Breast epithelium (tissue), 4 donors: ENCODE measurements at regions not wholly inside any gene's neighbourhood (a gene's known extent, or its start where the extent isn't known, plus 50 kb on each side); places are given as distances from the start of the nearest gene placed in this dataset.

Experiments
- DNase-seq, 2 donors: peaks; one replicate each; pipeline ENCODE4 v3.0.0-alpha.2; 2019; ENCODE audit warnings: low spot score in 2 of 2
- H3K27ac ChIP-seq, 2 donors: fragments of 200-600 bp; sonication (generic) in 1 of 2; one replicate each; pipeline ENCODE4 v1.5.1; 2016 to 2019; ENCODE audit warnings: mild to moderate bottlenecking in 1 of 2
- H3K27me3 ChIP-seq, 2 donors: fragments of 200-600 bp; sonication (generic) in 1 of 2; one replicate each; pipeline versions ENCODE4 v1.5.1 to v1.6.0; 2017 to 2019; ENCODE audit warnings: control low read depth in 1 of 2, mild to moderate bottlenecking in 1 of 2
- H3K36me3 ChIP-seq: fragments of 200-600 bp; one replicate; pipeline ENCODE4 v1.5.1; 2019
- H3K4me1 ChIP-seq, 2 donors: fragments of 200-600 bp; sonication (generic); one replicate each; pipeline ENCODE4 v1.5.1; 2016 to 2019; ENCODE audit warnings: control low read depth in 1 of 2
- H3K4me3 ChIP-seq, 3 donors: fragments of 200-600 bp; sonication (generic); 1 replicate in 2 of 3; 2 replicates in 1 of 3; pipeline ENCODE4 v1.5.1; 2016 to 2019; ENCODE audit warnings: mild to moderate bottlenecking in 3 of 3, moderate library complexity in 2 of 3
- H3K9me3 ChIP-seq, 2 donors: fragments of 200-600 bp; sonication (generic) in 1 of 2; one replicate each; pipeline ENCODE4 v1.5.1; 2016 to 2019; ENCODE audit warnings: control low read depth in 1 of 2
- CTCF ChIP-seq, 3 donors: fragments of 450-650 bp; IDR thresholded peaks; one replicate each; pipeline ENCODE4 v1.5.1; 2016 to 2017; ENCODE audit warnings: antibody characterized with exemption in 3 of 3, mild to moderate bottlenecking in 3 of 3, moderate library complexity in 3 of 3
- POLR2A ChIP-seq: fragments of 450-650 bp; IDR thresholded peaks from one replicate; pipeline ENCODE4 v1.6.1; 2016; ENCODE audit warnings: antibody characterized with exemption, mild to moderate bottlenecking, moderate library complexity
- POLR2AphosphoS5 ChIP-seq, 3 donors: sonication (generic); formaldehyde crosslinking; IDR thresholded peaks; one replicate each; pipeline ENCODE4 v1.6.1; 2017; ENCODE audit warnings: antibody characterized with exemption in 3 of 3
- intact Hi-C: fragments of 100-400 bp; cut with DNase I; formaldehyde crosslinking; loops from one replicate; pipeline ENCODE4 v1.15.1; 2023; ENCODE audit warnings: low total_unique reads

- Histone ChIP-seq H3K27me3 (peaks cover 0 to 14% of the 10 kb centered on the region in 2 donors), H3K36me3 (no peaks in the 10 kb centered on the region)
- intact Hi-C loops: no loop called here
Measured at GRCh38 chr14:95609398-95609990, 74.6 kb downstream of the GLRX5 start.

GRCh38 chr14:95611293-95611880, 74.8 kb upstream of the TCL1B start:
- Histone ChIP-seq H3K9me3 (no peaks in the 10 kb centered on the region), H3K27me3 (peaks cover 0 to 12% of the 10 kb centered on the region in 2 donors), H3K27ac (no peak overlapping the region), H3K4me1 (no peaks in the 10 kb centered on the region), H3K36me3 (no peaks in the 10 kb centered on the region), H3K4me3 (no peak overlapping the region)
- intact Hi-C loops: no loop called here
- peak in 1 of 2 donors; percentile 20 for DNase-seq
- TF ChIP-seq POLR2AphosphoS5 (IDR thresholded peaks at IDR 0.05) (no peak), CTCF (IDR thresholded peaks at IDR 0.05) (no peak), POLR2A (no peak)

More at GRCh38 chr14:95609398-95609990, 74.6 kb downstream of the GLRX5 start:
- no peak overlapping the region for H3K27ac ChIP-seq
- TF ChIP-seq CTCF (IDR thresholded peaks at IDR 0.05): peak in 2 of 3 donors; percentile 18 to 32
- TF ChIP-seq POLR2AphosphoS5 (IDR thresholded peaks at IDR 0.05): no peak
- no peak overlapping the region for H3K4me3 ChIP-seq
- DNase-seq: no peak
- H3K4me1 ChIP-seq: no peaks in the 10 kb centered on the region
- no peaks in the 10 kb centered on the region for H3K9me3 ChIP-seq

- Histone ChIP-seq H3K9me3 (no peaks in the 10 kb centered on the region), H3K27ac (no peak overlapping the region), H3K36me3 (no peaks in the 10 kb centered on the region), H3K27me3 (peaks cover 0 to 12% of the 10 kb centered on the region in 2 donors), H3K4me1 (no peaks in the 10 kb centered on the region), H3K4me3 (no peak overlapping the region)
- TF ChIP-seq POLR2AphosphoS5 (IDR thresholded peaks at IDR 0.05): no peak
- TF ChIP-seq CTCF (IDR thresholded peaks at IDR 0.05): no peak
- TF ChIP-seq POLR2A: no peak
- intact Hi-C loops: no loop called here
- no peak for DNase-seq
Measured at GRCh38 chr14:95614349-95614748, 71.9 kb upstream of the TCL1B start.

- Histone ChIP-seq H3K27me3 (peaks cover 0 to 11% of the 10 kb centered on the region in 2 donors), H3K27ac (no peak overlapping the region), H3K36me3 (no peaks in the 10 kb centered on the region), H3K4me3 (no peak overlapping the region), H3K9me3 (no peaks in the 10 kb centered on the region), H3K4me1 (no peaks in the 10 kb centered on the region)
- DNase-seq: no peak
- TF ChIP-seq CTCF (IDR thresholded peaks at IDR 0.05) (no peak), POLR2AphosphoS5 (IDR thresholded peaks at IDR 0.05) (no peak), POLR2A (no peak)
- intact Hi-C loops: loop anchor here (2.0 kb wide), 1 partner anchor 40 kb away; no protein-coding TSS in a partner anchor
Measured at GRCh38 chr14:95616745-95617144, 69.5 kb upstream of the TCL1B start.

- intact Hi-C loops: no loop called here
- no peak for DNase-seq
- H3K27me3 ChIP-seq: peaks cover 0 to 8% of the 10 kb centered on the region in 2 donors
- H3K4me3 ChIP-seq: no peak overlapping the region
- no peak overlapping the region for H3K27ac ChIP-seq
- no peaks in the 10 kb centered on the region for H3K36me3 ChIP-seq
- H3K9me3 ChIP-seq: no peaks in the 10 kb centered on the region
- H3K4me1 ChIP-seq: no peaks in the 10 kb centered on the region
- TF ChIP-seq CTCF (IDR thresholded peaks at IDR 0.05) (no peak), POLR2A (no peak), POLR2AphosphoS5 (IDR thresholded peaks at IDR 0.05) (no peak)
Measured at GRCh38 chr14:95619785-95620417, 66.3 kb upstream of the TCL1B start.
